ENCODE measurements at regions not wholly inside any gene's neighbourhood (a gene's known extent, or its start where the extent isn't known, plus 50 kb on each side); places are given as distances from the start of the nearest gene placed in this dataset.
"Not testable (repeated sequence)": the region's sequence is repeated elsewhere in the genome, so short reads cannot be mapped to it uniquely, and the experiment has no call there.

GRCh38 chr12:73124480-73124879 is 852.3 kb downstream of the TRHDE start:
- TF ChIP-seq EZH2 (IDR thresholded peaks at IDR 0.05; ENCODE audit: borderline replicate concordance) = no peak
- TF ChIP-seq CTCF (IDR thresholded peaks at IDR 0.05; ENCODE audit: poor library complexity) = no peak
- TF ChIP-seq EZH2phosphoT487 (IDR thresholded peaks at IDR 0.05; ENCODE audit: low read depth, severe bottlenecking, unreplicated experiment) = no peak
- Histone ChIP-seq H3K4me3 (no peak overlapping the region), H3K9me2 (replicated peaks; ENCODE audit: insufficient read depth) (no peaks in the 10 kb centered on the region), H2AFZ (no peak overlapping the region), H3K27me3 (no peaks in the 10 kb centered on the region), H4K20me1 (ENCODE audit: insufficient read depth, poor library complexity, severe bottlenecking) (no peaks in the 10 kb centered on the region), H3K9me3 (ENCODE audit: low read depth) (no peaks in the 10 kb centered on the region), H3K36me3 (replicated peaks; ENCODE audit: insufficient read depth, low read depth) (no peaks in the 10 kb centered on the region), H3K4me1 (ENCODE audit: insufficient read depth) (no peaks in the 10 kb centered on the region), H3K27ac (no peak overlapping the region), H3K4me2 (no peak overlapping the region), H3K79me2 (no peaks in the 10 kb centered on the region)
- WGBS (ENCODE audit: low lambda C conversion rate, missing lambda C conversion rate) = 87% methylated on average over 4 of the region's 4 CpGs
- no peak for DNase-seq (ENCODE audit: low spot score)

- Histone ChIP-seq H3K36me3 (replicated peaks; ENCODE audit: insufficient read depth, low read depth) (no peaks in the 10 kb centered on the region), H3K27ac (no peak overlapping the region), H2AFZ (no peak overlapping the region), H3K27me3 (no peaks in the 10 kb centered on the region), H3K4me3 (no peak overlapping the region), H3K79me2 (no peaks in the 10 kb centered on the region), H3K9me2 (replicated peaks; ENCODE audit: insufficient read depth) (no peaks in the 10 kb centered on the region), H3K4me1 (ENCODE audit: insufficient read depth) (no peaks in the 10 kb centered on the region), H3K9me3 (ENCODE audit: low read depth) (no peaks in the 10 kb centered on the region), H3K4me2 (no peak overlapping the region), H4K20me1 (ENCODE audit: insufficient read depth, poor library complexity, severe bottlenecking) (no peaks in the 10 kb centered on the region)
- DNase-seq (ENCODE audit: low spot score) = no peak
- TF ChIP-seq EZH2phosphoT487 (IDR thresholded peaks at IDR 0.05; ENCODE audit: low read depth, severe bottlenecking, unreplicated experiment) (no peak), CTCF (IDR thresholded peaks at IDR 0.05; ENCODE audit: poor library complexity) (no peak), EZH2 (IDR thresholded peaks at IDR 0.05; ENCODE audit: borderline replicate concordance) (no peak)
Observed at GRCh38 chr12:73125148-73125547, 853.0 kb downstream of the TRHDE start.

- no peaks in the 10 kb centered on the region for H4K20me1 ChIP-seq (ENCODE audit: insufficient read depth, poor library complexity, severe bottlenecking)
- no peak for TF ChIP-seq EZH2 (IDR thresholded peaks at IDR 0.05; ENCODE audit: borderline replicate concordance)
- no peak for TF ChIP-seq CTCF (IDR thresholded peaks at IDR 0.05; ENCODE audit: poor library complexity)
- no peak for TF ChIP-seq EZH2phosphoT487 (IDR thresholded peaks at IDR 0.05; ENCODE audit: low read depth, severe bottlenecking, unreplicated experiment)
- no peaks in the 10 kb centered on the region for H3K4me1 ChIP-seq (ENCODE audit: insufficient read depth)
- H3K36me3 ChIP-seq (replicated peaks; ENCODE audit: insufficient read depth, low read depth) = no peaks in the 10 kb centered on the region
- H3K27me3 ChIP-seq = no peaks in the 10 kb centered on the region
- no peak overlapping the region for H2AFZ ChIP-seq
- H3K4me2 ChIP-seq = no peak overlapping the region
- WGBS (ENCODE audit: low lambda C conversion rate, missing lambda C conversion rate) = 76% methylated on average over 5 of the region's 5 CpGs
- H3K27ac ChIP-seq = no peak overlapping the region
- H3K9me3 ChIP-seq (ENCODE audit: low read depth) = no peaks in the 10 kb centered on the region
- no peaks in the 10 kb centered on the region for H3K9me2 ChIP-seq (replicated peaks; ENCODE audit: insufficient read depth)
- H3K79me2 ChIP-seq = no peaks in the 10 kb centered on the region
- no peak for DNase-seq (ENCODE audit: low spot score)
- no peak overlapping the region for H3K4me3 ChIP-seq
Observed at GRCh38 chr12:73136386-73136785, 864.2 kb downstream of the TRHDE start.

GRCh38 chr12:73139642-73140041 is 867.5 kb downstream of the TRHDE start:
- not testable (repeated sequence) for H3K4me3 ChIP-seq; H3K27ac ChIP-seq; H3K79me2 ChIP-seq; DNase-seq (ENCODE audit: low spot score); H2AFZ ChIP-seq; H3K9me3 ChIP-seq (ENCODE audit: low read depth); H3K4me1 ChIP-seq (ENCODE audit: insufficient read depth); H4K20me1 ChIP-seq (ENCODE audit: insufficient read depth, poor library complexity, severe bottlenecking); H3K27me3 ChIP-seq; H3K36me3 ChIP-seq (replicated peaks; ENCODE audit: insufficient read depth, low read depth); H3K9me2 ChIP-seq (replicated peaks; ENCODE audit: insufficient read depth); H3K4me2 ChIP-seq
- 96% methylated on average over 2 of the region's 2 CpGs for WGBS (ENCODE audit: low lambda C conversion rate, missing lambda C conversion rate)

All from hepatocyte (in vitro differentiated cells).